ENCODE measurements at regions not wholly inside any gene's neighbourhood (a gene's known extent, or its start where the extent isn't known, plus 50 kb on each side); places are given as distances from the start of the nearest gene placed in this dataset.

DNA sequence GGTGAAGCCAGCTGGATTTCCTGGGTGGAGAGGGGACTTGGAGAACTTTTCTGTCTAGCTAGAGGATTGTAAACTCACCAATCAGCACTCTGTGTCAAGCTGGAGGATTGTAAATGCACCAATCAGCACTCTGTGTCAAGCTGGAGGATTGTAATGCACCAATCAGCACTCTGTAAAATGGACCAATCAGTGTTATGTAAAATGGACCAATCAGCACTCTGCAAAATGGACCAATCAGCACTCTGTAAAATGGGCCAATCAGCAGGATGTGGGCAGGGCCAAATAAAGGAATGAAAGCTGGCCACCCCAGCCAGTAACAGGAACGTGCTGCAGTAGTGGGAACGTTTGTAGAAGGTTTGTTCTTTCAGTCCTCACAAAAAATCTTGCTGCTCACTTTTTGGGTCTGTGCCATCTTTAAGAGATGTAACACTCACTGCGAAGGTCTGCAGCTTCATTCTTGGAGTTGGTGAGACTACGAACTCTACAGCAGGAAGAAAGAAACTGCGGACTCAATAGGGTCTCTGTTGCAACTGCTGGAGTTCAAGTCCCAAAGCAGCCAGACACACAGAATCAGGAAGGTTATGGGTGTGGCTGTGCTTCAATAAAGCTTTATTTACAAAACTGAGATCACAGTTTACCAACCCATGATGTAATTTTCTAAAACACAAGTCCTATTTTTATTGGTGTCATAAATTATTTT is 145.7 kb upstream of the ERCC6L2 start:
- H3K4me3 ChIP-seq (ENCODE audit: low read depth, low read length): no peak overlapping the region
- TF ChIP-seq, protein P1, sequence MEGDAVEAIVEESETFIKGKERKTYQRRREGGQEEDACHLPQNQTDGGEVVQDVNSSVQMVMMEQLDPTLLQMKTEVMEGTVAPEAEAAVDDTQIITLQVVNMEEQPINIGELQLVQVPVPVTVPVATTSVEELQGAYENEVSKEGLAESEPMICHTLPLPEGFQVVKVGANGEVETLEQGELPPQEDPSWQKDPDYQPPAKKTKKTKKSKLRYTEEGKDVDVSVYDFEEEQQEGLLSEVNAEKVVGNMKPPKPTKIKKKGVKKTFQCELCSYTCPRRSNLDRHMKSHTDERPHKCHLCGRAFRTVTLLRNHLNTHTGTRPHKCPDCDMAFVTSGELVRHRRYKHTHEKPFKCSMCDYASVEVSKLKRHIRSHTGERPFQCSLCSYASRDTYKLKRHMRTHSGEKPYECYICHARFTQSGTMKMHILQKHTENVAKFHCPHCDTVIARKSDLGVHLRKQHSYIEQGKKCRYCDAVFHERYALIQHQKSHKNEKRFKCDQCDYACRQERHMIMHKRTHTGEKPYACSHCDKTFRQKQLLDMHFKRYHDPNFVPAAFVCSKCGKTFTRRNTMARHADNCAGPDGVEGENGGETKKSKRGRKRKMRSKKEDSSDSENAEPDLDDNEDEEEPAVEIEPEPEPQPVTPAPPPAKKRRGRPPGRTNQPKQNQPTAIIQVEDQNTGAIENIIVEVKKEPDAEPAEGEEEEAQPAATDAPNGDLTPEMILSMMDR (IDR thresholded peaks at IDR 0.05; ENCODE audit: insufficient read depth, low read depth, low read length, missing control alignments): no peak
- no peak for DNase-seq (ENCODE audit: low read depth)

DNA sequence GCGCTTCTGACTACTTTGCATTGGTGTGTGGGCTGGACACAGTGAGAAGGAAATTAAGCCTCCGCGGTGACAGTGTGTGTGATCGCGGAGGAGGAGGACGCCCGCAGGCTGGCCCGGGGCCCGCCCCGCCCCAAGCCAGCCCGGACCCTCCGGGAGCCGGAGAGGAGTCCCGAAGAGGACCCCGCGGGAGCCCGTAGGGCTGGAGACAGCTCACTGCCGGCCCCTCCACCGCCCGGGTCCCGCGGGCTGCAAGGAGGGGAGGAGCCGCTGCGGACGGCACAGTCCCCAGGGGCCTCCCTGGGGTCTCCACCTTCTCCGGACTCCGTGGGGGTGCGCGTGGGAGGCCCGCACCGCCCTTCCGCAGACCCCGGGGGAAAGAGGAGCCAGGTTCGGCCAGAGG is 146.4 kb upstream of the ERCC6L2 start:
- no peak for DNase-seq (ENCODE audit: low read depth)
- TF ChIP-seq, protein P1 (IDR thresholded peaks at IDR 0.05; ENCODE audit: insufficient read depth, low read depth, low read length, missing control alignments): no peak
- no peak overlapping the region for H3K4me3 ChIP-seq (ENCODE audit: low read depth, low read length)

DNA sequence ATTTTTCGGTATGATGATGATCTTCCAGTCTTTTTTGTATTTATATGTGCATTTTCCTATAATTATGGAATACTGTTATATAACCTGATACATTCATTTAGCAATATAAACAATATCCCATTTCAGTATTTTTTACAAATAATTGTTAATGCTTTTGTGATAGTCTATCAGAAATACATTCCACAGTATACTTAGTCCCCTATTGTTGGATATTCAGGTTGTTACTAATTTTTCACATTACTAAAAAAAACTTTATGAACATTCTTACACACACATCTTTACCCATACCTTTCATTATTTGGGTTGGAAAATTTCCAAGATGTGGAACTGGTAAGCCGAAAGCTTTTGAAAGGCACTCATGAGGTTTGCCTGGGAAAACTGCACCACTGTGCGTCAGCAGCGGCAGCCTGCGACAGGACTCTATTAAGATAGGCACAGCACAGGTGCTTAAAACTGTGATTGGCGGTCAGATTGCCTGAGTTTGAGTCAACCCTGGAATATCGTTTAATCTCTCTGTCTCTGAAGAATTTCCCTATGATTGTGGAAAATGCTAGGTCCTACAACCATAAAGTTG is 147.5 kb upstream of the ERCC6L2 start:
- no peak overlapping the region for H3K4me3 ChIP-seq (ENCODE audit: low read depth, low read length)
- no peak for DNase-seq (ENCODE audit: low read depth)
- TF ChIP-seq, protein P1 (IDR thresholded peaks at IDR 0.05; ENCODE audit: insufficient read depth, low read depth, low read length, missing control alignments): no peak

DNA sequence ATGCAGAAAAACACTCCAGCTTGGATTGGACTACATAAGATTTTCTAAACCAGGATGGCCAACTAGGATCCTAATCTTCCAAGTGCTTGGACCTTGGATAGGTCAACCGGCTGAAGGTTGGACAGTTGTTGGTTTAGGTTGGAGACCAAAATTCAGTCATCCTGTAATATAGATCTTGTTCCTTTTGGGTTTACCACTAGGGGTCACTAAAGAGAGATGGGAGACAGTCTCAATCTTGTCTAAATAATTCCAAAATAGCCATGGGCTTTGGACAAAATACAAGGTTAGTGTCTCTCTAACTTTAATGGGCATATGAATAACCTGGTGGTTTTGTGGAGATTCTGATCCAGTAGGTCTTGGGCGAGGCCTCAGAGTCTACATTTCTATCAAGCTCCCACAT is 148.7 kb upstream of the ERCC6L2 start:
- peak; percentile 31 for DNase-seq (ENCODE audit: low read depth)
- TF ChIP-seq, protein P1 (IDR thresholded peaks at IDR 0.05; ENCODE audit: insufficient read depth, low read depth, low read length, missing control alignments): peak; percentile 42
- no peak overlapping the region for H3K4me3 ChIP-seq (ENCODE audit: low read depth, low read length)

DNA sequence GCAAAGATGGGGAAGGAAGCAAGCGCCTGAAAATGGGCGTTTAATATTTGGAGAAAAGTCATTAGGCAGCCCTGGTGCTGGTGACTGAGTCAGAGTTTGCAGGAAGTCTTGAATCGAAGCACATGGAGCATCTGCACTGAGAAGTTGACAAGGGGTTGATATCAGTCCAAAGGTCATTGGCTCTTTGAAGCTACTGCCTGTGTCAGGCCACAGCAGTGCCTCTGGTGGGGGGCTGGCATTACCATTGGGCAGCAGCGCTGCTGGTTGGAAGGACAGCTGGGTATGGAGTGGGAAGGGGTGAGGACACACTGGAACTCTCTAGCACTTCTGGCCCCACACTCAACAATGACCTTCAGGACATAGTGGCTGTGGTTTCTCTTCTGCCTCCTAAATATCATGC is 150.4 kb upstream of the ERCC6L2 start:
- TF ChIP-seq, protein P1 (IDR thresholded peaks at IDR 0.05; ENCODE audit: insufficient read depth, low read depth, low read length, missing control alignments): no peak
- no peak overlapping the region for H3K4me3 ChIP-seq (ENCODE audit: low read depth, low read length)

DNA sequence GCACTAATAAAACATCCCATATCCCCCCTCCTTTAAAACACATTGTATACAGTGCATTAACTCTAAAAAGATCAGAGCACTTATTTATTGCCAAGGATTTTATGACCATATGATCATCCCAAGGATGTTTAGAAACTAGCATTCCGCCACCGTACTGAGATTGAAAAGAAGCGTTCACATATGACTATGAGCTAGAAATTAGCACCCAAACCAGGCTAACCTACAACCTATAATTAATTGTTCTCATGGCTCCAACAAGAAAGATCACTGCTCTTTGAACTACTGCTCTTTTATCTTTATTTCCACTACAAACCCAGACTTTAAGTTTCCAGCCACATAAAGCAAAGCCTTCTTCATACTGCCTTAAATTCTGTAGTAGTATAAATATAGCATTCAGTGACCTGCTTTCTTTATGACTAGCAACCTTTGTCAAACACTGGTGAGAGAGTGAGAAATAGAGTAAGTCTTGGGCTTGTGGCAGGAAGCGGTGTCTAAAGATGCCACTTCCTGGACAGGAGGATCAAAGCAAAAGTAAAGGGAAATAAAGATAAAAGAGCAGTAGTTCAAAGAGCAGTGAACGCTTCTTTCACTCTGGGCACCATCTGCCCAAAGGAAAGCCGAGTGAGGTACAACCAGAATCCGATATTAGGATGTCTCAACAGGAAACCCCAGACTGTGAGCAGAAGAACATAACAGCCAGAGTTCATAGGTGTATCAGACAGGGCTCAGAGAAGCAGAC is 151.1 kb upstream of the ERCC6L2 start:
- no peak overlapping the region for H3K4me3 ChIP-seq (ENCODE audit: low read depth, low read length)
- DNase-seq (ENCODE audit: low read depth): peak; percentile 91
- TF ChIP-seq, protein P1 (IDR thresholded peaks at IDR 0.05; ENCODE audit: insufficient read depth, low read depth, low read length, missing control alignments): no peak

More for the DNA sequence above, 150.4 kb upstream of the ERCC6L2 start:
- no peak for DNase-seq (ENCODE audit: low read depth)

All from GM12865 (cell line).